Posterior vena cava (tissue), 2 donors: ENCODE measurements at regions not wholly inside any gene's neighbourhood (a gene's known extent, or its start where the extent isn't known, plus 50 kb on each side); places are given as distances from the start of the nearest gene placed in this dataset.
"Not testable (repeated sequence)": the region's sequence is repeated elsewhere in the genome, so short reads cannot be mapped to it uniquely, and the experiment has no call there.

Experiments used
- DNase-seq: peaks from one replicate; pipeline ENCODE4 v3.0.0-alpha.2; 2020; ENCODE audit warnings: low spot score
- intact Hi-C, 2 donors: fragments of 100-400 bp; cut with DNase I; formaldehyde crosslinking; loops; one replicate each; pipeline versions ENCODE4 v1.14.1 to v1.14.2; 2022 to 2023
- donor health status: DM: yes; HTN: yes; CAD: no.
- donor health status: DM: yes; HTN: yes; CAD: no.

DNA sequence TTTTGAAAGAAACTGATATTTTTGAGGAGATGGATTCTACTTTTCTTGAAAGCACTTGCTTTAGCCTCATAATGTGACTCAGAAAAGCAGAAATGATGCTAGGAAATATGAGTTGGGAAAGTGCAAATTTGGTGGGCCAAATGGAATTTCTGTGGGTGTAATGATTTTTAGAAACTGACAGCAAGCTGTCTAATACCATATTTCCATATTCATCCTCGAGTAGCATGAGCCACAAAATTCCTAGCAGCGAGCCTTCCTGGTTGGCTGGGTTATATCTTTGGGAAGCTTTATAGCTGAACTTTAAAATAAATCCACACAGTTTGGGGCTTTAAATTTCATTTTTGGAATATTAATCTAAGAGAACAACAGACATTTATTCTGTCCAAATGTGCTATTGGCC is 190.0 kb downstream of the DSC3 start:
- DNase-seq, result no peak
- intact Hi-C loops, result loop anchor here in 1 of 2 donors (5.0 kb wide), 1 partner anchor 1925 kb away; no protein-coding TSS in a partner anchor

DNA sequence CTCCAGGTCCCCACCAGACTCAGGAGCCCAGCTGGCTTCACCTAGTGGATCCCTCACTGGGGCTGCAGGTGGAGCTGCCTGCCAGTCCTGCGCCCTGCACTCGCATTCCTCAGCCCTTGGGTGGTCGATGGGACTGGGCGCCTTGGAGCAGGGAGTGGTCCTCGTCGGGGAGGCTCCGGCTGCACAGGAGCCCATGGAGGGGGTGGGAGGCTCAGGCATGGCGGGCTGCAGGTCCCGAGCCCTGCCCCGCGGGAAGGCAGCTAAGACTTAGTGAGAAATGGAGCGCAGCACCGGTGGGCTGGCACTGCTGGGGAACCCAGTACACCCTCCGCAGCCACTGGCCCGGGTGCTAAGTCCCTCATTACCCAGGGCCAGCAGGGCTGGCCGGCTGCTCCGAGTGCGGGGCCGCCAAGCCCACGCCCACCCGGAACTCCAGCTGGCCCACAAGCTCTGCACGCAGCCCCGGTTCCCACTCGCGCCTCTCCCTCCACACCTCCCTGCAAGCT is 203.4 kb downstream of the DSC3 start:
- intact Hi-C loops, result not testable (repeated sequence)

DNA sequence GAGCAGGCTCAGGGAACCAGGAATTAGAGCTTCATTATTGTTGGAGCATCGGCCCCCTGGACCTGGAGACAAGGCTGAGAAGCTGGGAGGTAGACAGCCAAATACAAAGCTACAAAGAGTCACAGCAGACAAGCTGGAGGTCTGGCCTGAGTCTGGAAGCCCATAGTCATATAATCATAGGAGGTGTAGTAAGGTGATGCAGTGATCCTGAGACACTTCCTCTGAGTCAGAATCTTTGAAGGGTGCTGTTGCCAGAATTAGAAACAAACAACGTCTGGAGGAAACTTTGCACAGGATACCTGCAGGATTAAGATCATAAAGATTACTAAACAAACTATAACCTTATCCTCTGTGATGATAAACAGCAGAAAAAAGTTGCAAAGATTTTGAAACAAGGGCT is 213.8 kb downstream of the DSC3 start:
- intact Hi-C loops, result no loop called here
- no peak for DNase-seq

More for the DNA sequence above, 203.4 kb downstream of the DSC3 start:
- not testable (repeated sequence) for DNase-seq

DNA sequence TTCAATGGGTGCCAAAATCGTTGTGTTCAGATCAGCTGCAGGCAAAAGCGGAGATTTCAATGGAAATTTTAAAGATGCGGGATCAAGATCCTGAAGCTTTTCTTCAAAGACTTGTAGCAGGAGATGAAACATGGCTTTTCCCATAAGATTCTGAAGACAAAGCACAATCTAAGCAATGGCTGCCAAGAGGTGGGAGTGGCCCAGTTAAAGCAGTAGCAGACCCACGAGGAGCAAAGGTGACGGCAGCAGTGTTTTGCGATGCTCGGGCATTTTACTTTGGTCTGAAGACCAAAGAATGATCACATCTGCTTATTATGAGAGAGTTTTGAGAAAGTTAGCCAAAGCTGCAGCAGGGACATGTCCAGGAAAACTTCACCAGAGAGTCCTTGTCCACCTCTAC is 222.9 kb downstream of the DSC3 start:
- no peak for DNase-seq
- intact Hi-C loops, result no loop called here

DNA sequence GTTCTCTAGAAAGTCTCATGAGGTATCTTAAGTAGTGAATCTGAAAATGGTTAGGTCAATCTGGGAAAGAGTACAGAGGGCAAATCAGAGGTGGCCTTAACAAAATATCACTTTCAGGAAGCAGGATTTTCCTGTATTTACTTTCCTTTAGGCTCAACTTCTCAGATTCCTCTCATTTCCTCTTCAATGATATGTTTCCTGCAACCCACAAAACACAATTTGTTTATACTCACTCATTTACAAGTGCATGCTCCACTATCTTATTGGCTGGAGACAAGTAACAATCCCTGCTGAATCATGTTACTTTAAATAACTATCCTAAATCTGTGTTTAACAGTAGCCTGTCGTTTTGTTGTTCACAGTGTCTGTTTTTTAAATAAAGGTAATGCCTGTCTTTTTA is 228.1 kb downstream of the DSC3 start:
- intact Hi-C loops, result no loop called here

DNA sequence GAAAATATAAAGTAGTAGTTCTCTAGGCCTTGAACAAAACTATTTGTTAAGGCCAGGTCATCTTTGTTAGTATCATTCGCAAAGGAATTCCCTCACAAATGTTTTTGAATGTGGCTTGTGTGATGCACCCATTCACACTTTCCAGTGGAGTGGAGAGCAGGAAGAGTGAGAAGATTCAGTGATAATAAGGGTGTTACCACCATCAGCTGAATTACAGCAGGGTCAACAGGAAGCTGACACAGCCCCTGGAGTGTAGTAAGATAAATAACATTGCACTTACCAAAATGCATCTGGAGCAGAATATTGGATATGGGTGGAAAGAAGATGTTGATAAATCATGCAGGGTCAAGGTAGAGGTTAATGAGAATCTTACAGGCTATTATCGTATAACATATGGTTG is 231.0 kb downstream of the DSC3 start:
- DNase-seq, result no peak
- intact Hi-C loops, result no loop called here

More for the DNA sequence above, 228.1 kb downstream of the DSC3 start:
- no peak for DNase-seq

DNA sequence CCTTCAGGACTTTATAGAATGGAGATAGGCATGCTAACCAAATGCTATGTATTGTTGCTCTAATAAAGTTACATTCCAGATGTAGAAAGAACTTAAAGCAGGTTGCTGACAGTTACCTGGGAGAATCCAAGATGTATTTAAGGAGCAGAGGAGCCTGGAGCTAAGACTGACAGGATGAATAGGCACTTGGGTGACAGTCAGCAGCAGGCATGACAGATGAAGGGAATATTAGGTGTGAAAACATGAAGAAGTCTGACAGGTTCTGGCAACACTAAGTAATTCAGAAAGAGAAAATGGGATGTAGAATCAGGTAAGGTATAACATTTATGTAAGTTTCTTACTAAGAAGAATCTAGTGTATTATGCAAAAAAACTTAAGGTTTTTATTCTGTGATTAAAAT is 232.0 kb downstream of the DSC3 start:
- intact Hi-C loops, result no loop called here

DNA sequence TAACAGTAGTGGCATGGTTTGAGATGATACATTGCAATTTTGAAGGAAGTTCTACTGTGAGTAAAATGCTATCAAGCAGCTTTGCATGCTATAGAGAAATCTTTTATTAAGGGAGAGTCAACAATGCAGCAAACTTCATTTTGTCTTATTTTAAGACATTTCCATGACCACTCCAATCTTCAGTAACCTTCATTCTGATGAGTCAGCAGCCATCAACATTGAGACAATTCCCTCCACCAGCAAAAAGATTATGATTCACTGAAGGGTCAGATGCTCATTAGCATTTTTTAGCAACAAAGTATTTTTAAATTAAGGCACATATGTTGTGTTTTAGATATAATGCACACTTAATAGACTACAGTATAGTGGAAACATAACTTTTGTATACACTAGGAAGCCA is 235.7 kb downstream of the DSC3 start:
- DNase-seq, result no peak
- intact Hi-C loops, result no loop called here

More for the DNA sequence above, 232.0 kb downstream of the DSC3 start:
- no peak for DNase-seq

DNA sequence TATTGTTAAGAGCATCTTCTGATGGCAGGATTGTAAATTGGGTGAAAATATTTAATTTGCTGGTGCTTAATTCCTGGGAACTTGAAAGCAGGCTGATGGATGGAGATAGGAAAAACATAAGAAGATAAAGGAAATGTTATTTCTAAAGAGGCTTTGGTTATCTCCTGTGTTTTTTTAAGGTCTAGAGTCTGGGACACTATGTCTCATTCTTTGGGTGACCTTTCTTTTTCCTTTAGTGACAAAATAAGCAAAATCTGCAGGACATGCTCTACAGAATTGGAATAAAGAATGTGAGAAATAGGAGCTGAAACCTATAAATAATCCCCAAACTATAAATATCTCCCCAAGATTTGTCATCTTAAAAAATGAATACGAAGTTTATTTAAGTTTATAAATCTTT is 241.7 kb downstream of the DSC3 start:
- intact Hi-C loops, result no loop called here

DNA sequence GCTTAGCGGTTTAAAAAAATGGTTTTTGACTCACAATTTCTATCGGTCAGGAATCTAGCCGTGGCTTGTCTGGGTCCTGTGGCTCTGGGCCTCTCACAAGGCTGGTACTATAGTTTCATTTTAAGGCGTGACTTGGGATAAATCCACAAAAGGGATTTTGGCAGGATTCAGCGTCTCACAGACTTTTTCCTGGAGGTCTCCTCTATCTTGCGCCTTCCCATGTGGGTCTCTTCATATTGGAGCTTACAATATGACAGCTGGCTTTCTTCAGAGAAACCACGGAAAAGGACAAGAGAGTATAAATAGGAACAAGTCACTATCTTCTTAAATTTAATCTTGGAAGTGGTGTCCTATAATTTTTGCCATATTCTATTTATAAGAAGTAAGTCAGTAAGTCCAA is 250.5 kb downstream of the DSC3 start:
- intact Hi-C loops, result no loop called here
- DNase-seq, result no peak

More for the DNA sequence above, 241.7 kb downstream of the DSC3 start:
- DNase-seq, result no peak

DNA sequence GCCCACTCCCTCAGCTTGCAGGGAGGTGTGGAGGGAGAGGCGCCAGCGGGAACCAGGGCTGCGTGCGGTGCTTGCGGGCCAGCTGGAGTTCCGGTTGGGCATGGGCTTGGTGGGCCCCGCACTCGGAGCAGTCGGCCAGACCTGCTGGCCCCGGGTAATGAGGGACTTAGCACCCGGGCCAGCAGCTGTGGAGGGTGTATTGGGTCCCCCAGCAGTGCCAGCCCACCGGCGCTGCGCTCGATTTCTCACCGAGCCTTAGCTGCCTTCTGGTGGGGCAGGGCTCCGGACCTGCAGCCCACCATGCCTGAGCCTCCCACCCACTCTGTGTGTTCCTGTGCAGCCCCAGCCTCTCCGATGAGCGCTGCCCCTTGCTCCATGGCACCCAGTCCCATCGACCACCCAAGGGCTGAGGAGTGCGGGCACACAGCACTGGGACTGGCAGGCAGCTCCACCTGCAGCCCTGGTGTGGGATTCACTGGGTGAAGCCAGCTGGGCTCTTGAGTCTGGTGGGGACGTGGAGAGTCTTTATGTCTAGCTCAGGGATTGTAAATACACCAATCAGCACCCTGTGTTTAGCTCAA is 254.0 kb downstream of the DSC3 start:
- intact Hi-C loops, result not testable (repeated sequence)
- peak; percentile 69 for DNase-seq

DNA sequence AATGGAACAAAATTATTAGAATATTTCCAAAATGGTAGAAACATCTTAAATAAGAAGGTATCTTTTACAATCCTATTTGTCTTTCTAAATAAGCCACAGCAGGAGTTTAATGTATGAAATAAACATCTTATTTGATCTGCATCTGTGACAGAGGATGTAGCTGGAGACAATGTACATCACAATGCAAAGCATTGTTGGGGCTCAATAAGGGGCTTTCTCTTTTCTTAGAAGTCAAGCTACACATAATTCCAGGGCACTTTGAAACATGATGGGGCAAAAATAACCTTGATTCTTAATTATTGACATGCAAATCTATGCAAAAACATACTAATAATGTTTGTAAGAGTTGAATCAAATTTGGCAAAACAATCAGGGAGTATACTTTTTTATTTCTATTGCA is 255.1 kb downstream of the DSC3 start:
- intact Hi-C loops, result no loop called here

DNA sequence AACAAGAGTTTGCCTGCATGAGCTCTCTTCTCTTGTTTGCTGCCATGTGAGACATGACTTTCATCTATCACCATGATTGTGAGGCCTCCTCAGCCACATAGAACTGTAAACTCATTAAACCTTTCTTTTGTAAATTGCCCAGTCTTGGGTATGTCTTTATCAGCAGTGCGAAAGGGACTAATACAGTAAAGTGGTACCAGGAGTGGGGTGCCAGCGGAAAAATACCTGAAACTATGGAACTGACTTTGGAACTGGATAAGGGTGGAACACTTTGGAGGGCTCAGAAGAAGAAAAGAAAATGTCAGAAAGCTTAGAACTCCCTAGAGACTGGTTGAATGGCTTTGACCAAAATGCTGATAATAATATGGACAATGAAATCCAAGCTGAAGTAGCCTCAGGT is 260.9 kb downstream of the DSC3 start:
- DNase-seq, result no peak
- intact Hi-C loops, result no loop called here

More for the DNA sequence above, 255.1 kb downstream of the DSC3 start:
- no peak for DNase-seq

DNA sequence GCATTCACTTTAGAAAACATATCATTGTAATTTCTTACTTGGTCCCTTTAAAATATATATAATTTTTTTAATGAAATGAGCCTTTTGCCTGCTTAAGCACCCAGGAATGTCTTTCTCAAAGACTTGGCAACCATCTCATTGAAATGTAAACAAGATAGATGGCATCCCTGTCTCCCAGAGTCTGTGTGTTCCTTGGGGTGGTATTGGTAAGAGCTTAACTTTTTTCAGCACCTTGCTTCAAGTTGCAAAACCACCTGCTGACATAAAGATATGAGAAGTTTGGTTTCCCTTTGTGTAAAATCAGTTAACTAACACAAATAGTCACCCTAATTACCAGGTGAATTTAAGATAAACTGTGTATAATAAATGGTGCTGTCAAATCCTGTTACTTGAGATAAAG is 266.9 kb downstream of the DSC3 start:
- intact Hi-C loops, result no loop called here
- DNase-seq, result no peak

DNA sequence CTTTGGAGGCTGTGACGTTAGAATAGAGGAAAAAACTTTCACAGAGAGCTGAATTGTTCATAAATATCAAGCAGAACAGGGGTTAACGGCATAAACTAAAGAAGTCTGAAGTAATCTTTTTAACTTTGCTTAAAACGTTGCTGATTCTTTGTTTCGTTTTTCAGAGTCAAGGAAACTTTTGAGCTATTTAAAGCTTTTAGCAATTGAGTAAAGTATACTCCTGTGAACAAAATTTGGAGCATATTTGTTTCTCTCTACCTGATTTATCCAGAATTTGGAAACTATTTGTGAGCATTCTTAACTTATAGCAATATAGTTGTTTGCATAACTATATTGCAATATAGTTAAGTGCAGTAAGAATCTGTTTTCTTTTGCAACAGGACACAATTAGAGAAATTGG is 270.4 kb downstream of the DSC3 start:
- intact Hi-C loops, result not testable (repeated sequence)

DNA sequence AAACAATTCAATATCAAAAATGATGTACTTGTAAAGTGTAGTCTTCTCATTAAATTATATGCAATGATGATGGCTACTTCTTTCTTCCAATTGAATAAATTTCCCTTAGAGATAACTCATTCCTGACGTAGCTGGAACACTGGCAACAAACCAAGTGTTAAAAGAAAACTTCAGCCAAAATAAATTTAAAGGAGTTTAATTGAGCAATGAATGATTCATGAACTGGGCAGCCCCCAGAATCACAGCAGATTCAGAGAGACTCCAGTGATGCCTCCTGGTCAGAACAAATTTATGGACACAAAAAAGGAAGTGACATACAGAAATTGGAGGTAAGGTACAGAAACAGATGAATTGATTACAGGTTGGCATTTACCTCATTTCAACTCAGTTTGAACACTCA is 276.5 kb downstream of the DSC3 start:
- intact Hi-C loops, result no loop called here
- no peak for DNase-seq

More for the DNA sequence above, 270.4 kb downstream of the DSC3 start:
- not testable (repeated sequence) for DNase-seq

DNA sequence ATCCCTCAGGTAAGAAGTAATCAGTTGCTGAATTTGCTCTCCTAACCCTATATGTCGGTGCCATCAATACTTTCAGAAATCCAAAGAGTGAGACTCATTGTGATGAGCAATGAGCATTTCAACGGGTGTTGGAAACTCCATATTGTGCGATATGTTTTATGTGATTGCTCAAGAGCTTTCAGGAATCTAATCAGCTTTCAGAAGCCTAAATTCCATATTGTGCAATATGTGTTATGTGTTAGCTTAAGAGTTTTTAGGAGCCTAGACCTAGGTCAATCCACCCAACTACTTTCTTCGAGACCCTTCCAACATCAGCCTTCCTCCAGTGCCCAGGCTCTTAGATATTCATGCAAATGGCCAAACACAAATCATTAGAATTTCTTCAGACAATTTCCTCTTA is 277.3 kb downstream of the DSC3 start:
- intact Hi-C loops, result no loop called here
- DNase-seq, result no peak

DNA sequence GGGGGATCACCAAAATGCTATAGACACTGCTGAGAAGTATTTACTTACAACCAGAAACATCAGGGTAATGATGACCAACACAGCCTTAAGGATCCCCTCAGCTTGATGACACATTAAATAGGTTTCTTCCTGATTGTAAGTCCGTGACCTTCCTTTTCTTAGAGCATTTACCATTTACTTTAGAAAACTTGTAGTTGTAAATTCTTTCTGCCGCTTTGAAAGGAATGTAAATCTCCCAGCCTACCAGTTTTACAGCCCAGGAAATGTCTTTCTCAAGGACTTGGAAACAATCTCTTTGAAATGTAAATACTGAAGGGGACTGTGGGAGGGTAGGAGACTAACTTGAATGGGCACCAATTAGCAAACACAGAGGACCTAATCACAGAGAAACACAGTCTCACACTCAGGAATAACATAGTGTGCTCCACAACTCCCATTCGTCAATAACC is 278.6 kb downstream of the DSC3 start:
- no peak for DNase-seq
- intact Hi-C loops, result no loop called here

DNA sequence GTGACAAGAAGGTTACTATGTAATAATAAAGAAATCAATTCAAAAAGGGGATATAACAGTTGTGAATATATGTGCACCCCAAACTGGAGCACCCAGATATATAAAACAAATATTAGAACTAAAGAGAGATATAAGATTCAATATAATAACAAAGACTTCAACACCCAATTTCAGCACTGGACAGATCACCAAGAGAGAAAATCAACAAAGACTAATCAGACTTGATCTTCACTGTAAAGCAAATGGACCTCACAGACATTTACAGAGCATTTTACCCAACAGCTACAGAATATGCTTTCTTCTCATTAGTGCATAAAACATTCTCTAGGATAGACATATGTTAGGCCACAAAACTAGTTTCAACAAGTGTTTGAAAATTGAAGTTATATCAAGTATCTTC is 287.7 kb downstream of the DSC3 start:
- intact Hi-C loops, result loop anchor here in 1 of 2 donors (5.0 kb wide), 1 partner anchor 178 kb away; no protein-coding TSS in a partner anchor
- DNase-seq, result no peak

DNA sequence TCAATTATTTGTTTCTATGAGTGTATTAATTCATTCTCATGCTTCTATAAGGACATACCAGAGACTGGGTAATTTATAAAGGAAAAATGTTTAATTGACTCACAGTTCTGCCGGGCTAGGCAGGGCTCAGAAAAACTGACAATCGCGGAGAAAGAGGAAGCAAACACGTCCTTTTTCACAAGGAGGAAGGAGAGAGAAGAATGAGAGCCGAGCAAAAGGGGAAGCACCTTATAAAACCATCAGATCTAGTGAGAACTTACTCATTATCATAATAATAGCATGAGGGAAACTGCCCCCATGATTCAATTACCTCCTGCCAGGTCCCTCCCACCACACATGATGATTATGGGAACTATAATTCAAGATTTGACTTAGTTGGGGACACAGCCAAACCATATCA is 294.0 kb downstream of the DSC3 start:
- no peak for DNase-seq

DNA sequence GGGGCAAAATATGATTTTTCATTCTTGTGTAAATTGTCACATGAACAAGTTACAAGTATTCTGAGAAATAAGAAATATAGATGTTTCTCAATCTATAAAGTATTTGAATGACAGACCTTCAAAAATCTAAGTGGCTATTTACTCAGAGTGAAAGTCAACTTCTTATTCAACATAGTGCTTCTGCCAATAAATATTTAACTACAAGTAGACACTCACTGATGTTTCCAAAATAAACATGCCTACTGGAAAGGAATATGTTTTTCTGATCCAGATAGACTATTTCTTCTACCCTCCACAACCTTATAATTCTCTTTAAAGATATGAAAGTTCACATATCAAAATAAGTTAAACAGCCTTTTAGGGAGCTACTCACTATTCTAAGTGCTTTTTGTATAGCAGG is 296.3 kb downstream of the DSC3 start:
- intact Hi-C loops, result no loop called here
- DNase-seq, result no peak

More for the DNA sequence above, 294.0 kb downstream of the DSC3 start:
- intact Hi-C loops, result no loop called here
